Kidney (tissue), 13 donors: ENCODE measurements at regions not wholly inside any gene's neighbourhood (a gene's known extent, or its start where the extent isn't known, plus 50 kb on each side); places are given as distances from the start of the nearest gene placed in this dataset.

Experiments used
- DNase-seq, 5 donors: peaks; one replicate each; pipeline ENCODE4 v3.0.0-alpha.2; 2013 to 2020
- FAIRE-seq: peaks from 2 replicates; lab custom pipeline; 2012; peaks lifted over from hg19 to GRCh38; lab: Jason Lieb, UNC
- H3K27ac ChIP-seq, 2 donors: one replicate each; pipeline ENCODE4 v1.7.0; 2013; ENCODE audit warnings: low read depth in 2 of 2, low read length in 2 of 2, inconsistent platforms in 1 of 2
- H3K27me3 ChIP-seq: one replicate; pipeline ENCODE4 v1.7.1; 2013; ENCODE audit warnings: low read length, inconsistent platforms; ENCODE audit not compliant: control insufficient read depth, insufficient read depth
- H3K36me3 ChIP-seq, 3 donors: one replicate each; pipeline versions ENCODE4 v1.7.0 to v1.7.1; 2013; ENCODE audit warnings: low read length in 3 of 3, control low read depth in 1 of 3, inconsistent platforms in 1 of 3; ENCODE audit not compliant: insufficient read depth in 3 of 3, control insufficient read depth in 2 of 3
- H3K4me1 ChIP-seq, 3 donors: one replicate each; pipeline versions ENCODE4 v1.7.0 to v1.7.1; 2013; ENCODE audit warnings: low read length in 3 of 3, inconsistent platforms in 1 of 3, low read depth in 1 of 3; ENCODE audit not compliant: control insufficient read depth in 2 of 3, insufficient read depth in 2 of 3
- H3K4me3 ChIP-seq, 3 donors: one replicate each; pipeline versions ENCODE4 v1.7.0 to v1.8.1; 2013; ENCODE audit warnings: low read length in 3 of 3, control low read depth in 1 of 3, inconsistent platforms in 1 of 3
- H3K9ac ChIP-seq, 3 donors: one replicate each; pipeline versions ENCODE4 v1.7.0 to v1.7.1; 2013; ENCODE audit warnings: low read length in 3 of 3, control low read depth in 1 of 3, inconsistent platforms in 1 of 3
- H3K9me3 ChIP-seq, 3 donors: one replicate each; pipeline versions ENCODE4 v1.7.0 to v1.7.1; 2013; ENCODE audit warnings: low read length in 3 of 3, control low read depth in 1 of 3, inconsistent platforms in 1 of 3; ENCODE audit not compliant: control insufficient read depth in 2 of 3, insufficient read depth in 1 of 3
- intact Hi-C: fragments of 100-400 bp; cut with DNase I; formaldehyde crosslinking; loops from one replicate; pipeline ENCODE4 v1.11.1; 2022
- TF ChIP-seq, protein P1 (sequence below): IDR thresholded peaks from 3 replicates; pipeline ENCODE4 v1.5.1; 2012; ENCODE audit warnings: mild to moderate bottlenecking, moderate library complexity, borderline replicate concordance; ENCODE audit not compliant: insufficient read depth; ENCODE audit errors: extremely low read depth
- donor health status: control.
- donor health status: control.
- donor health status: control.
- donor health status: control.
- donor health status: control.
- donor health status: DM: yes; HTN: yes; CAD: no.
- donor health status: Normal renal cell carcinoma (clear cell type).

DNA sequence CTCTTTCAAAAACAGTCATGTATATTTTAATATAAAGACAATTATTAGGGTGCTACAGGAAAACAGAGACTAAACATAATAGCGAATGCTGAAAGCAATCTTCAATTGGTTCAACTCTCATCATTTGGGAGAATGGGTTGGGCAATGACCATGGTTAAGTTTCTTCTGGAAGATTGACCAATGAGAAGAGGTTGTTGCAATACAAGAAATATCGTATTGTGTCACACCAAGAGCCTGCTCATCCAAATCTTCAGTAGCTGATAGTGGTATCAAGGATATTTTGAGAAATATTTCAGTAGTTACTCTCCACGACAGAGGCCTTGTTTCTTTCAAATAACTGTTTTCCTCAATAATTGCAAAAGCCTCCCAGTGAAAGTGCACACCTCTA lies 83.0 kb upstream of the FNDC3A start:
- Histone ChIP-seq H3K9me3 (no peaks in the 10 kb centered on the region), H3K9ac (no peak overlapping the region), H3K4me1 (no peaks in the 10 kb centered on the region), H3K27me3 (no peaks in the 10 kb centered on the region), H3K4me3 (no peak overlapping the region), H3K27ac (no peak overlapping the region), H3K36me3 (no peaks in the 10 kb centered on the region)
- FAIRE-seq, result no peak
- intact Hi-C loops, result no loop called here
- no peak for DNase-seq
- TF ChIP-seq, protein P1, sequence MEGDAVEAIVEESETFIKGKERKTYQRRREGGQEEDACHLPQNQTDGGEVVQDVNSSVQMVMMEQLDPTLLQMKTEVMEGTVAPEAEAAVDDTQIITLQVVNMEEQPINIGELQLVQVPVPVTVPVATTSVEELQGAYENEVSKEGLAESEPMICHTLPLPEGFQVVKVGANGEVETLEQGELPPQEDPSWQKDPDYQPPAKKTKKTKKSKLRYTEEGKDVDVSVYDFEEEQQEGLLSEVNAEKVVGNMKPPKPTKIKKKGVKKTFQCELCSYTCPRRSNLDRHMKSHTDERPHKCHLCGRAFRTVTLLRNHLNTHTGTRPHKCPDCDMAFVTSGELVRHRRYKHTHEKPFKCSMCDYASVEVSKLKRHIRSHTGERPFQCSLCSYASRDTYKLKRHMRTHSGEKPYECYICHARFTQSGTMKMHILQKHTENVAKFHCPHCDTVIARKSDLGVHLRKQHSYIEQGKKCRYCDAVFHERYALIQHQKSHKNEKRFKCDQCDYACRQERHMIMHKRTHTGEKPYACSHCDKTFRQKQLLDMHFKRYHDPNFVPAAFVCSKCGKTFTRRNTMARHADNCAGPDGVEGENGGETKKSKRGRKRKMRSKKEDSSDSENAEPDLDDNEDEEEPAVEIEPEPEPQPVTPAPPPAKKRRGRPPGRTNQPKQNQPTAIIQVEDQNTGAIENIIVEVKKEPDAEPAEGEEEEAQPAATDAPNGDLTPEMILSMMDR, result no peak

DNA sequence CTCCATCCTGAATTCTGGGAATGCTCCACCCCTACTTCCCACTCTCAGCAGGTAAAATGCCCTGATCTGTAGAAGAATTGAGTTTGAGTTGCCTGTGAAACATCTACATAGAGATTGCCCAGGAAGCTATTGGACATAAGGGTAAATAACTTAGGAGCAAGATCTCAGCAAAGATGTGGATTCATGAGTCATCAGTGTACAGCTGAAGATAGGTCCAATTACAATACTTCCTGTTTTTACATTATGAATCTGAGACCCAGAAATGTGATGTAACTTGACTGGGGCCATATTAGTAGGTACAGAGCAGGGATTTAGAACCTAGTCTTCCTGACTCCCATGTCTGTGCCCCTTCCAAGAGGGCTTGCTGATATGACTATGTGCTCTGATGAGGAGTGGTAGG lies 79.4 kb upstream of the FNDC3A start:
- TF ChIP-seq, protein P1, result no peak
- no peak for FAIRE-seq

DNA sequence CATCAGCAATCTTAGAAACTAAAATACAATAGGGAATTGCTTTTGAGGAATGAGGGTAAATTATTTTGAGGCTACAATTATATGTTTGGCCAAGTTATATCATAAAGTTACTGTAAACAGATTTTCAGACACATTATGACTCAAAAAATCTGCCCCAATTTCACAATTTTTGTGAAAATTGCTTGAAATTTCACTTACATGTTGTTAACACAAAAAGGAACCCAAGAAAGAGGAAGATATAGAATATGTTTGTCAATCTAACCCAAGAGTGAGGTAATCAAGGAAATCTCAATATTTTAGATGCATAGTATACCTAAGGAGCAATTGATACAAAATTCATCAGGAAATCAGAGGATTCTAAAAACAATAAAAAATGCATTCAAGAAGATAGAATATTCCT lies 73.9 kb upstream of the FNDC3A start:
- Histone ChIP-seq H3K9ac (no peak overlapping the region), H3K36me3 (no peaks in the 10 kb centered on the region), H3K4me3 (no peak overlapping the region), H3K27ac (no peak overlapping the region), H3K27me3 (no peaks in the 10 kb centered on the region), H3K4me1 (no peaks in the 10 kb centered on the region), H3K9me3 (no peaks in the 10 kb centered on the region)
- TF ChIP-seq, protein P1, result no peak
- intact Hi-C loops, result no loop called here
- FAIRE-seq (no peak), DNase-seq (no peak)

More for the DNA sequence above, 79.4 kb upstream of the FNDC3A start:
- no peak for DNase-seq
- H3K36me3 ChIP-seq, result no peaks in the 10 kb centered on the region
- intact Hi-C loops, result no loop called here
- H3K27ac ChIP-seq, result no peak overlapping the region
- no peaks in the 10 kb centered on the region for H3K4me1 ChIP-seq
- no peak overlapping the region for H3K9ac ChIP-seq
- H3K9me3 ChIP-seq, result no peaks in the 10 kb centered on the region
- H3K27me3 ChIP-seq, result no peaks in the 10 kb centered on the region
- no peak overlapping the region for H3K4me3 ChIP-seq

DNA sequence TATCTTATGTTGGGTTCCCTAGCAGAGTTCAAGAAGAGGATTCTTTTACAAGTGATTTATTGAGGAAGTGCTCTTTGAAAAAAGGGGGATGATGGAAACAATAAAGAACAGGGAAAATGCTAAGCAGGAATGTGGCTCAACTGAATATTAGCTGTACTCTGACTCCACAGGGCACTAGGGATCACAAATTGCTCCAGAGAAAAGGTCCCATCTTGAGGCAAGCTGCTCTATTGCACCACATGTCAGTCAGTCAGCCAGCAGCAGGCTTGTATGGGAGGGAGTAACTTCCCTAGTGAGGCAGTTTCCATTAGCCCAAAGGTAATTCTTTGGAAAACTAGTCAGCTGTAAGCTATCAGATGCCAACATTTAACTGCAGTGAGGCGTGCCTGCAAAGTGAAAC lies 73.3 kb upstream of the FNDC3A start:
- H3K4me1 ChIP-seq, result no peaks in the 10 kb centered on the region
- H3K4me3 ChIP-seq, result no peak overlapping the region
- H3K27ac ChIP-seq, result no peak overlapping the region
- no peak overlapping the region for H3K9ac ChIP-seq
- no peaks in the 10 kb centered on the region for H3K9me3 ChIP-seq
- TF ChIP-seq, protein P1, result no peak
- intact Hi-C loops, result no loop called here
- no peaks in the 10 kb centered on the region for H3K27me3 ChIP-seq
- H3K36me3 ChIP-seq, result no peaks in the 10 kb centered on the region
- DNase-seq (peak in 2 of 5 donors; percentile 5 to 44), FAIRE-seq (no peak)
